OCI-LY1 (cell line): ENCODE measurements at regions not wholly inside any gene's neighbourhood (a gene's known extent, or its start where the extent isn't known, plus 50 kb on each side); places are given as distances from the start of the nearest gene placed in this dataset.

Experiments
- H2AFZ ChIP-seq: fragments of 200-600 bp; sonication (generic), shearing (Covaris generic); 2 replicates; pipeline ENCODE4 v1.6.0; 2014; ENCODE audit warnings: antibody characterized with exemption, mild to moderate bottlenecking, low read length
- H3F3A ChIP-seq: fragments of 200-600 bp; sonication (generic), shearing (Covaris generic); 2 replicates; pipeline ENCODE4 v1.6.0; 2014; ENCODE audit warnings: mild to moderate bottlenecking, antibody characterized with exemption, low read length, moderate library complexity; ENCODE audit not compliant: insufficient read depth
- H3K27ac ChIP-seq: fragments of 200-600 bp; sonication (generic); 2 replicates; pipeline ENCODE4 v1.5.1; 2014; ENCODE audit warnings: low read length, mixed run types, mild to moderate bottlenecking, low read depth; ENCODE audit not compliant: poor library complexity, severe bottlenecking
- H3K27me3 ChIP-seq: fragments of 200-600 bp; sonication (generic); 2 replicates; pipeline ENCODE4 v1.6.0; 2014; ENCODE audit warnings: antibody characterized with exemption, mild to moderate bottlenecking, low read length, moderate library complexity; ENCODE audit not compliant: insufficient read depth
- H3K36me3 ChIP-seq: fragments of 200-600 bp; sonication (generic); 2 replicates; pipeline ENCODE4 v1.6.1; 2014; ENCODE audit warnings: mild to moderate bottlenecking, antibody characterized with exemption, low read length, moderate library complexity, mixed read lengths; ENCODE audit not compliant: insufficient read depth
- H3K4me1 ChIP-seq: fragments of 200-600 bp; sonication (generic); 2 replicates; pipeline ENCODE4 v1.5.1; 2014; ENCODE audit warnings: mild to moderate bottlenecking, low read length, moderate library complexity; ENCODE audit not compliant: insufficient read depth, severe bottlenecking
- H3K4me2 ChIP-seq: fragments of 200-600 bp; sonication (generic), shearing (Covaris generic); 2 replicates; pipeline ENCODE4 v1.6.1; 2014; ENCODE audit warnings: low read length
- H3K4me3 ChIP-seq: fragments of 200-600 bp; sonication (generic); 2 replicates; pipeline ENCODE4 v1.5.1; 2014; ENCODE audit warnings: low read length, low read depth, mild to moderate bottlenecking, mixed read lengths; ENCODE audit not compliant: poor library complexity, severe bottlenecking
- H3K79me2 ChIP-seq: fragments of 200-600 bp; shearing (Covaris generic); 2 replicates; pipeline ENCODE4 v1.6.1; 2016; ENCODE audit warnings: mixed run types, low read length, mixed read lengths; ENCODE audit not compliant: insufficient read depth
- H3K9ac ChIP-seq: fragments of 200-600 bp; sonication (generic), shearing (Covaris generic); 2 replicates; pipeline ENCODE4 v1.6.1; 2014; ENCODE audit warnings: mild to moderate bottlenecking, low read length, mixed read lengths
- H3K9me2 ChIP-seq: fragments of 200-600 bp; sonication (generic), shearing (Covaris generic); 2 replicates; pipeline ENCODE4 v1.6.1; 2014; ENCODE audit warnings: low read depth, mild to moderate bottlenecking, low read length, mixed read lengths
- H3K9me3 ChIP-seq: fragments of 200-600 bp; shearing (Covaris generic); 2 replicates; pipeline ENCODE4 v1.6.1; 2014; ENCODE audit warnings: low read length, mixed read lengths
- H4K20me1 ChIP-seq: fragments of 200-600 bp; sonication (generic), shearing (Covaris generic); 2 replicates; pipeline ENCODE4 v1.6.0; 2016; ENCODE audit warnings: mild to moderate bottlenecking, low read length; ENCODE audit not compliant: insufficient read depth
- CTCF ChIP-seq: fragments of 200-600 bp; sonication (generic), shearing (Covaris generic); IDR thresholded peaks from 2 replicates; pipeline ENCODE4 v1.5.1; 2017; ENCODE audit warnings: mild to moderate bottlenecking, antibody characterized with exemption, low read length, moderate library complexity, mixed read lengths
- EZH2 ChIP-seq: fragments of 200-600 bp; sonication (generic), shearing (Covaris generic); IDR thresholded peaks from 2 replicates; pipeline ENCODE4 v1.8.0; 2017; ENCODE audit warnings: borderline replicate concordance, mixed run types, mild to moderate bottlenecking, antibody characterized with exemption, low read length, moderate library complexity, mixed read lengths

- no peaks in the 10 kb centered on the region for H3K79me2 ChIP-seq
- no peak overlapping the region for H2AFZ ChIP-seq
- H3K4me3 ChIP-seq = no peak overlapping the region
- H4K20me1 ChIP-seq = no peaks in the 10 kb centered on the region
- H3K27me3 ChIP-seq = no peaks in the 10 kb centered on the region
- no peak overlapping the region for H3K9ac ChIP-seq
- H3K9me3 ChIP-seq = no peaks in the 10 kb centered on the region
- TF ChIP-seq CTCF = no peak
- TF ChIP-seq EZH2 = no peak
- H3F3A ChIP-seq = no peaks in the 10 kb centered on the region
- H3K9me2 ChIP-seq = no peaks in the 10 kb centered on the region
- no peak overlapping the region for H3K4me2 ChIP-seq
- no peaks in the 10 kb centered on the region for H3K4me1 ChIP-seq
- no peaks in the 10 kb centered on the region for H3K36me3 ChIP-seq
- no peak overlapping the region for H3K27ac ChIP-seq
These were observed 581.7 kb downstream of the MRPL39 start for GRCh38 chr21:25025596-25025995.

- H3K4me1 ChIP-seq = no peaks in the 10 kb centered on the region
- H3K9ac ChIP-seq = no peak overlapping the region
- no peaks in the 10 kb centered on the region for H3K27me3 ChIP-seq
- no peaks in the 10 kb centered on the region for H3K9me2 ChIP-seq
- H3K79me2 ChIP-seq = no peaks in the 10 kb centered on the region
- TF ChIP-seq CTCF (no peak), EZH2 (no peak)
- no peaks in the 10 kb centered on the region for H3K36me3 ChIP-seq
- no peak overlapping the region for H2AFZ ChIP-seq
- H3K9me3 ChIP-seq = no peaks in the 10 kb centered on the region
- no peak overlapping the region for H3K4me3 ChIP-seq
- H3K4me2 ChIP-seq = no peak overlapping the region
- no peaks in the 10 kb centered on the region for H3F3A ChIP-seq
- no peak overlapping the region for H3K27ac ChIP-seq
- no peaks in the 10 kb centered on the region for H4K20me1 ChIP-seq
These were observed 582.6 kb downstream of the MRPL39 start for GRCh38 chr21:25024639-25025038.

- no peaks in the 10 kb centered on the region for H3K79me2 ChIP-seq
- no peaks in the 10 kb centered on the region for H3K36me3 ChIP-seq
- H3K4me3 ChIP-seq = no peak overlapping the region
- H3F3A ChIP-seq = no peaks in the 10 kb centered on the region
- H4K20me1 ChIP-seq = no peaks in the 10 kb centered on the region
- no peaks in the 10 kb centered on the region for H3K27me3 ChIP-seq
- H3K9ac ChIP-seq = no peak overlapping the region
- H2AFZ ChIP-seq = no peak overlapping the region
- H3K4me1 ChIP-seq = no peaks in the 10 kb centered on the region
- H3K9me3 ChIP-seq = no peaks in the 10 kb centered on the region
- H3K27ac ChIP-seq = no peak overlapping the region
- no peak for TF ChIP-seq CTCF
- TF ChIP-seq EZH2 = no peak
- no peak overlapping the region for H3K4me2 ChIP-seq
- no peaks in the 10 kb centered on the region for H3K9me2 ChIP-seq
These were observed 601.9 kb downstream of the MRPL39 start for GRCh38 chr21:25005388-25005787.
